Suprapubic skin (tissue), 4 donors: ENCODE measurements at regions not wholly inside any gene's neighbourhood (a gene's known extent, or its start where the extent isn't known, plus 50 kb on each side); places are given as distances from the start of the nearest gene placed in this dataset.

Source experiments
- DNase-seq, 2 donors: peaks; one replicate each; pipeline ENCODE4 v3.0.0-alpha.2; 2019; ENCODE audit warnings: low spot score in 2 of 2
- H3K27ac ChIP-seq: fragments of 200-600 bp; sonication (generic); one replicate; pipeline ENCODE4 v1.5.1; 2019
- H3K27me3 ChIP-seq: fragments of 200-600 bp; sonication (generic); one replicate; pipeline ENCODE4 v1.5.1; 2019
- H3K36me3 ChIP-seq: fragments of 200-600 bp; sonication (generic); one replicate; pipeline ENCODE4 v1.5.1; 2019
- H3K4me1 ChIP-seq: fragments of 200-600 bp; sonication (generic); one replicate; pipeline ENCODE4 v1.5.1; 2019
- H3K4me3 ChIP-seq: fragments of 200-600 bp; sonication (generic); one replicate; pipeline ENCODE4 v1.5.1; 2019; ENCODE audit warnings: mild to moderate bottlenecking
- H3K9me3 ChIP-seq: fragments of 200-600 bp; sonication (generic); one replicate; pipeline ENCODE4 v1.5.1; 2019
- EP300 ChIP-seq: sonication (generic); formaldehyde crosslinking; IDR thresholded peaks from one replicate; pipeline ENCODE4 v1.6.1; 2017; ENCODE audit warnings: antibody characterized with exemption
- POLR2A ChIP-seq, 2 donors: fragments of 450-650 bp; IDR thresholded peaks; one replicate each; pipeline ENCODE4 v1.6.1; 2017; ENCODE audit warnings: antibody characterized with exemption in 2 of 2, mild to moderate bottlenecking in 2 of 2, moderate library complexity in 2 of 2
- POLR2AphosphoS5 ChIP-seq, 3 donors: sonication (generic); formaldehyde crosslinking; IDR thresholded peaks; one replicate each; pipeline ENCODE4 v1.6.1; 2017; ENCODE audit warnings: antibody characterized with exemption in 3 of 3
- WGBS: methylation state at CpG from one replicate; pipeline ENCODE4 v1.1.5; 2018; 5-methylcytosine and 5-hydroxymethylcytosine counted together
- TF ChIP-seq, protein P1 (sequence below), 2 donors: fragments of 200-600 bp in 1 of 2; fragments of 450-650 bp in 1 of 2; sonication (generic) in 1 of 2; IDR thresholded peaks; one replicate each; pipeline ENCODE4 v1.5.1; 2016 to 2019; ENCODE audit warnings: antibody characterized with exemption in 2 of 2, mild to moderate bottlenecking in 1 of 2, moderate library complexity in 1 of 2

DNA sequence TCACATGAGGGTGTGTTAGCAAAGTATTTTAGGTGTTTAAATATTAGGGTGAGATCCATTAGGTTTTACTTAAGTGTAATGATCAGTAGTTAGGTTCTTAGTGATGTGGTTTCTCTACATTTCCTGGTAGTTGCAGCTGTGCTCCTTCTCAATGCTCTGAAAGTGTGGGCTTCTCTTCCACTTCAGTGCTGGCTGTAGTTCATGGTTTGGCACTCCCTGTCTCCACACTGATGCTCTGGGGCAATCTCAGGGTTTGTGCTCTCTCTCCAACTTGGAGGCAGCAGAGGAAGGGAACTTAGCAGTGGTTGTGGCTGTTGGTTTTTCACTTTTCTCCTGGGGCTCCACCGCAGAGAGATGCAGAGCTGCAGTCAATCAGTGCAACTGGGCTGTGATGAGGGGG, 507.5 kb downstream of the TMEM232 start:
- Histone ChIP-seq H3K36me3 (no peaks in the 10 kb centered on the region), H3K9me3 (peaks cover 25% of the 10 kb centered on the region), H3K4me1 (no peaks in the 10 kb centered on the region), H3K27ac (no peak overlapping the region), H3K4me3 (no peak overlapping the region), H3K27me3 (no peaks in the 10 kb centered on the region)
- WGBS = 100% methylated on average over 1 of the region's 1 CpG
- no peak for DNase-seq
- TF ChIP-seq POLR2AphosphoS5 (IDR thresholded peaks at IDR 0.05) = no peak
- TF ChIP-seq, protein P1, sequence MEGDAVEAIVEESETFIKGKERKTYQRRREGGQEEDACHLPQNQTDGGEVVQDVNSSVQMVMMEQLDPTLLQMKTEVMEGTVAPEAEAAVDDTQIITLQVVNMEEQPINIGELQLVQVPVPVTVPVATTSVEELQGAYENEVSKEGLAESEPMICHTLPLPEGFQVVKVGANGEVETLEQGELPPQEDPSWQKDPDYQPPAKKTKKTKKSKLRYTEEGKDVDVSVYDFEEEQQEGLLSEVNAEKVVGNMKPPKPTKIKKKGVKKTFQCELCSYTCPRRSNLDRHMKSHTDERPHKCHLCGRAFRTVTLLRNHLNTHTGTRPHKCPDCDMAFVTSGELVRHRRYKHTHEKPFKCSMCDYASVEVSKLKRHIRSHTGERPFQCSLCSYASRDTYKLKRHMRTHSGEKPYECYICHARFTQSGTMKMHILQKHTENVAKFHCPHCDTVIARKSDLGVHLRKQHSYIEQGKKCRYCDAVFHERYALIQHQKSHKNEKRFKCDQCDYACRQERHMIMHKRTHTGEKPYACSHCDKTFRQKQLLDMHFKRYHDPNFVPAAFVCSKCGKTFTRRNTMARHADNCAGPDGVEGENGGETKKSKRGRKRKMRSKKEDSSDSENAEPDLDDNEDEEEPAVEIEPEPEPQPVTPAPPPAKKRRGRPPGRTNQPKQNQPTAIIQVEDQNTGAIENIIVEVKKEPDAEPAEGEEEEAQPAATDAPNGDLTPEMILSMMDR (IDR thresholded peaks at IDR 0.05) = no peak
- no peak for TF ChIP-seq EP300

DNA sequence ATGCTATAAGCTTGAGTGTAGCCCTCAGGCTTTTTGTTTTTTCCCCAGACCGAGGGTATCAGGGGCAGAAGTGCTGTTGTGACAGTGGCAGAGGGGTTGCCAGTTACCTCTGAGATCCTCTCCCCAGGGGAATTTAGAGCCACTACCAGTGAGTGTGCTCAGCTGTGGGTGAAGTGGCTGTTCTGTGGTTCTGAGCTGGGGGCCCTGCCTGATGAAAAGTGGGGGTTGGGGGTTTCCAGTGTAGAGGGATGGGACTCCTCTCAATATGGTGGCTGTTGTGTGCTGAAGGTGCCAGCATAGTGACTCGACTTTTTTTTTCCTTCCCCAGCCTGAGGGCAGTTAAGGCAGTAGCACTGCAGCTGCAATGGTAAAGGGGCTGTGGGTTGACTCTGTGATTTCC, 506.7 kb downstream of the TMEM232 start:
- H3K27ac ChIP-seq = no peak overlapping the region
- TF ChIP-seq POLR2A (IDR thresholded peaks at IDR 0.05) = no peak
- TF ChIP-seq, protein P1 (IDR thresholded peaks at IDR 0.05) = no peak
- TF ChIP-seq EP300 = no peak
- no peak for TF ChIP-seq POLR2AphosphoS5 (IDR thresholded peaks at IDR 0.05)
- H3K9me3 ChIP-seq = peaks cover 25% of the 10 kb centered on the region
- H3K36me3 ChIP-seq = no peaks in the 10 kb centered on the region
- WGBS = 100% methylated on average over 1 of the region's 2 CpGs
- no peaks in the 10 kb centered on the region for H3K4me1 ChIP-seq
- no peak overlapping the region for H3K4me3 ChIP-seq
- H3K27me3 ChIP-seq = no peaks in the 10 kb centered on the region
- DNase-seq = no peak

GRCh38 chr5:110221036-110221435, 505.4 kb downstream of the TMEM232 start:
- WGBS = 72% methylated on average over 2 of the region's 2 CpGs
- Histone ChIP-seq H3K4me3 (no peak overlapping the region), H3K4me1 (no peaks in the 10 kb centered on the region), H3K9me3 (peaks cover 25% of the 10 kb centered on the region), H3K27me3 (no peaks in the 10 kb centered on the region), H3K36me3 (no peaks in the 10 kb centered on the region), H3K27ac (no peak overlapping the region)
- no peak for TF ChIP-seq EP300
- no peak for TF ChIP-seq POLR2AphosphoS5 (IDR thresholded peaks at IDR 0.05)
- no peak for TF ChIP-seq POLR2A (IDR thresholded peaks at IDR 0.05)
- TF ChIP-seq, protein P1 (IDR thresholded peaks at IDR 0.05) = no peak
- no peak for DNase-seq

DNA sequence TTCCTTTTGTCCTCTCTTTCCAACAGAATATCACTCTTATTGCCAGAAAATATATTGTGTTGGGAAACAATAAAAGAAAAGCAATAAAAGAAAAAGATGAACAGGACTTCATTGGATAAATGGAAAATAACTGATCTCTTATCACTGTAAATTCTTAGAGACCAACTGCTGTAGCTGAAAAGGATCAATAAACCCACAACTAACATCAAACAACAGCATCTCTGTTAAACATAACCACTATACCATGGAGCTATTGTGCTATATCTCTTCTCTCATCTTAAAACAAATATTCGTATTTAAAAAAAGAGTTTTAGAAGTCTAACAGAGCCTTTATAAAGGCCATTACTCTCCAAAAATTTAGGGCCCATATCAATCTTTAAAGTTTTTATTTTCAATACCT, 502.4 kb downstream of the TMEM232 start:
- 83% methylated on average over 1 of the region's 1 CpG for WGBS
- peaks cover 16% of the 10 kb centered on the region for H3K9me3 ChIP-seq
- no peak overlapping the region for H3K27ac ChIP-seq
- H3K36me3 ChIP-seq = no peaks in the 10 kb centered on the region
- no peaks in the 10 kb centered on the region for H3K27me3 ChIP-seq
- DNase-seq = no peak
- H3K4me3 ChIP-seq = no peak overlapping the region
- H3K4me1 ChIP-seq = no peaks in the 10 kb centered on the region
- TF ChIP-seq POLR2A (IDR thresholded peaks at IDR 0.05) (no peak), POLR2AphosphoS5 (IDR thresholded peaks at IDR 0.05) (no peak), EP300 (no peak)
- TF ChIP-seq, protein P1 (IDR thresholded peaks at IDR 0.05) = no peak

GRCh38 chr5:110225949-110226348, 500.5 kb downstream of the TMEM232 start:
- TF ChIP-seq, protein P1 (IDR thresholded peaks at IDR 0.05) = no peak
- TF ChIP-seq POLR2A (IDR thresholded peaks at IDR 0.05) (no peak), POLR2AphosphoS5 (IDR thresholded peaks at IDR 0.05) (no peak), EP300 (no peak)
- Histone ChIP-seq H3K9me3 (peaks cover 12% of the 10 kb centered on the region), H3K36me3 (no peaks in the 10 kb centered on the region), H3K27me3 (no peaks in the 10 kb centered on the region), H3K4me1 (no peaks in the 10 kb centered on the region), H3K27ac (no peak overlapping the region), H3K4me3 (no peak overlapping the region)
- DNase-seq = no peak
- WGBS = 96% methylated on average over 1 of the region's 1 CpG
